ENCODE measurements at regions not wholly inside any gene's neighbourhood (a gene's known extent, or its start where the extent isn't known, plus 50 kb on each side); places are given as distances from the start of the nearest gene placed in this dataset.

DNA sequence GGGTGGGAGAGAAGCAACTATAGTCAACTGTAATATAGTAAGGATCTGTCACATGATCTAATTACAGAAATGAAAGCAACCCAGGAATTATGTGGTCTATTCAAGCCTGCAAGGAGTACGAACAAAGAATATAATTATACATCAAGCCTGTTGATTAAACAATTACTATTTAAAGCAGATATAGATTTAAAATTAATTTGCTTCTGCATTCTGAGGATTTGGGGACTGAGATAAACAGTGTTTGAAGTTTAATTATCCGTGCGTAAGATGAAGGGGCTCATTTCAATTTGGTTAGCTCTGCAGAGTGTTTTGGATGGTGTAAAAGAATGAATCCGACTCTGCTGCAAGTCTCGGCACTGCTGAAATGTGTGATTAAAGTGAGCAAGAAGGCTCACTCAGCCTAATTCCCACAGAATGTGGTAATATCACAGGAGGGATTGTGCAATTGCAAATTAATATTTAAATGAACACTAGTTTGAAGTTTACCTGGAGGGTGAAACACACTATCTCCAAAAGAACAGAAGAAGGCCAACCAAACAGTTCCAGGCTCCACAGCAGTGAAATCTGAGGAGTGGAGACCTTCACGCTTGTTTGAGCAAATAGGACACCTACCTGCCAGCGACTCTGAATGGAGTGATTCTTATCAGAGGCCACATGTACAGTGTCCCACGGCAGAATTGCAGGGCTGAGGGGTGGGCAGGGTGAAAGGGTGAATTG lies 420.6 kb upstream of the SLC30A5 start:
- DNase-seq (ENCODE audit: low read depth) = no peak
- TF ChIP-seq, protein P1, sequence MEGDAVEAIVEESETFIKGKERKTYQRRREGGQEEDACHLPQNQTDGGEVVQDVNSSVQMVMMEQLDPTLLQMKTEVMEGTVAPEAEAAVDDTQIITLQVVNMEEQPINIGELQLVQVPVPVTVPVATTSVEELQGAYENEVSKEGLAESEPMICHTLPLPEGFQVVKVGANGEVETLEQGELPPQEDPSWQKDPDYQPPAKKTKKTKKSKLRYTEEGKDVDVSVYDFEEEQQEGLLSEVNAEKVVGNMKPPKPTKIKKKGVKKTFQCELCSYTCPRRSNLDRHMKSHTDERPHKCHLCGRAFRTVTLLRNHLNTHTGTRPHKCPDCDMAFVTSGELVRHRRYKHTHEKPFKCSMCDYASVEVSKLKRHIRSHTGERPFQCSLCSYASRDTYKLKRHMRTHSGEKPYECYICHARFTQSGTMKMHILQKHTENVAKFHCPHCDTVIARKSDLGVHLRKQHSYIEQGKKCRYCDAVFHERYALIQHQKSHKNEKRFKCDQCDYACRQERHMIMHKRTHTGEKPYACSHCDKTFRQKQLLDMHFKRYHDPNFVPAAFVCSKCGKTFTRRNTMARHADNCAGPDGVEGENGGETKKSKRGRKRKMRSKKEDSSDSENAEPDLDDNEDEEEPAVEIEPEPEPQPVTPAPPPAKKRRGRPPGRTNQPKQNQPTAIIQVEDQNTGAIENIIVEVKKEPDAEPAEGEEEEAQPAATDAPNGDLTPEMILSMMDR (IDR thresholded peaks at IDR 0.05; ENCODE audit: insufficient read depth, low read depth, low read length) = no peak
- H3K4me3 ChIP-seq (ENCODE audit: low read depth, low read length) = no peak overlapping the region

DNA sequence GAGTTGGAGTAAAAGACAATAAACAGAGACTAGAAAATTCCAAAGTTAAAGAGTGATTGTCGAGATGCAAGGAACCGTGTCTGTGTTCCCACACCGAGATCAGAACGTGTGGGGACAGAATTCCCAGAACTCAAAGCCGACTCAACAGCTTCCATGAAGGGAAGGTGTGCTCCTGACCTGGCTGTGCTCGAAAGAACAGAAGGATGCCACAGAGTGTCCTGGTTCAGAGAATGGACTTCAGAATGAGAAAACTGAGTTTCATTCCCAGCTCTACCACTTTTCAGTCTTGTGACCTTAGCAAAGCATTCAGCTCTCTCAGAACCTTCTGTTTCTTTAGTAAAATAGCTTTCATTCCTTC lies 420.0 kb upstream of the SLC30A5 start:
- TF ChIP-seq, protein P1 (IDR thresholded peaks at IDR 0.05; ENCODE audit: insufficient read depth, low read depth, low read length) = no peak
- H3K4me3 ChIP-seq (ENCODE audit: low read depth, low read length) = no peak overlapping the region
- no peak for DNase-seq (ENCODE audit: low read depth)

DNA sequence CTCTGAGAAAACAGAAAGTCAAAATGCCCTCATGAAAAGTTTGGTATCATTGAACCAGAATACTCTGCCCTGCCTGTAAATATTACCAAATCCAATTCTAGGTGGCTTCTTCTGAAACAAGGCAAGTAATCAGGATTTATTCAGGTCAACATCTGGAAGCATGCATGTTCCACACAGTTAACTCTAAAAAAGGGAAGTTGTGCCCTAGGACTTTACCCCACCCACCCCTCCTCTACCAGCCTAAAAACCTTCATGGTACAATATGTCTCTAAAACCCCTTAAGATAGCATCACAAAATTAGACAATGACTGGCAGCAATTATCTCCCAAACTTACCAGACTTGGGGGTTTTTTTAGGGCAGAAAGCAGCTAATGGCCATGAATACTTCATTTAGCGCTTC lies 414.8 kb upstream of the SLC30A5 start:
- TF ChIP-seq, protein P1 (IDR thresholded peaks at IDR 0.05; ENCODE audit: insufficient read depth, low read depth, low read length) = no peak
- H3K4me3 ChIP-seq (ENCODE audit: low read depth, low read length) = no peak overlapping the region

DNA sequence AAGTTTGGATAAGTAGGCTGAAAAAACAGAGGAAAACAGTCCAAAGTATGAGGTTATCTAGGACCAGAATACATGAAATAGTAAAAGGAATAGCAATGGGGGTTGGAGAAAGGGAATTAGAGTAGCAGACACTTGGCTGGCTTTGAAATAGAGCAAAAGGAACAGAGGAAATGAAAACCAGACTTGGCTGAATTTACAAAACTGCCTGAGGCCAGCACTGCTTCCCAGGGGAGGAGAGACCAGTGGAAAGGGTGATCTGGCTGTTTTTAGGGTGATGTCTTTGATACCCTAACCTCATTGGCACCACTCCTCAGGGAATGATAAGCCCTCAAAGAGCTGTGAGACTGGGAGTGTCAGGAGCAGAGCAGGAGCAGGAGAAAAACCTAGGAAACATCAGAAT lies 413.4 kb upstream of the SLC30A5 start:
- H3K4me3 ChIP-seq (ENCODE audit: low read depth, low read length) = no peak overlapping the region
- TF ChIP-seq, protein P1 (IDR thresholded peaks at IDR 0.05; ENCODE audit: insufficient read depth, low read depth, low read length) = no peak
- no peak for DNase-seq (ENCODE audit: low read depth)

More for the DNA sequence above, 414.8 kb upstream of the SLC30A5 start:
- DNase-seq (ENCODE audit: low read depth) = no peak

DNA sequence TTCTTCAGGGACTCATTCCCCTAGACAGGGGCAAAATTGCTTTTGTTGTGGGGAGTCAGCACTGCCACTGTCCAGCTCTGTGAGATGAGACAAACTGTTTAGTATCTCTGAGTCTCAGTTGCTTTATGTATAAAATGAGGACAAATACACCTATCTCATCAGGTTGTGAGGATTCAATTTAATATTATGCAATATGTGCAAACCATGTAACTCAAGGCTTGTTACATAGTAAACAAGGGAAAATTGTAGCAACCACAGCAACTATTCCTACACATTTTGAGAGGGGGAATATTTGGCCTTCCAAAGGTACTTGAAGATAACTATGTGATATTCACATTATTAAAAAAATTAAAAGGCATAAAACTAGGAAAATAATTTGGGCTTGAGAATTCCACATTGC lies 411.9 kb upstream of the SLC30A5 start:
- TF ChIP-seq, protein P1 (IDR thresholded peaks at IDR 0.05; ENCODE audit: insufficient read depth, low read depth, low read length) = no peak
- no peak for DNase-seq (ENCODE audit: low read depth)
- H3K4me3 ChIP-seq (ENCODE audit: low read depth, low read length) = no peak overlapping the region

DNA sequence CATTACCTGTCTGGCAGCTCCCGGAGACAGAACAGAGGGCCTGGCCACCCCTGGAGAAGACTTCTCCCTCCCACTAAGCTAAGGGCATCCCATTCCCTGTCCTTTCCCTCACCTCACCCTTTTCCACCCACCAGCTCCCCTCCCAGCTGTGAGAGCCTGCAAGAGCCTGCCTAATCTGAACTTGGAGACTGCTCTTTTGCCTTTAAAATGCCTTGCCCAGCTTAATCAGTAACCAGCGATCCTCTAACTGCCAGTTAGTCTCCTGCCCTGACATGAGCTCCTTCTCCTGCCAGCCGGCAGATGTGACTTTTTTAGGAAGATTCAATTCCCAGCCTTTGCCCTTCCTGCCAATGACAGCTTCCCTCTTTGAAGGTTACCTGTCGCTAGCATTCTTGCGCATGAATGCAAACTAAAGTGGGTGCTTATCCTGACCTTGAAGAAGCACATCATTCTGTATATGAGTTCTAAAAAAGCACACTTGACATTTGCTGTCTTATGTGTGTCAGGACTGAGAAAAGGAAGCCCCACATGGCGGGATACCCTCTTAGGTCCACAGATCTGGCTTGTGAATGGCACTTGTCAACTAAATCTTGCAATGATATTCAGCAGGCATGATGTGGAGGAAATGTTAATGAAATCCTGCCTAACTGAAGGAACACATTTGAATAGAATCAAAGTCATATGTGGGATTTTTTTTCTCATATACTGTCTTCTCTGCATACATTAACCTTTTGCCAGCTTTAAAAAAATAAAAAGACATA lies 411.2 kb upstream of the SLC30A5 start:
- TF ChIP-seq, protein P1 (IDR thresholded peaks at IDR 0.05; ENCODE audit: insufficient read depth, low read depth, low read length) = no peak

More for the DNA sequence above, 411.2 kb upstream of the SLC30A5 start:
- no peak for DNase-seq (ENCODE audit: low read depth)
- no peak overlapping the region for H3K4me3 ChIP-seq (ENCODE audit: low read depth, low read length)

Data from fibroblast of villous mesenchyme (primary cell).